SK-N-SH (cell line): ENCODE measurements at regions not wholly inside any gene's neighbourhood (a gene's known extent, or its start where the extent isn't known, plus 50 kb on each side); places are given as distances from the start of the nearest gene placed in this dataset.
A peak's percentile ranks its signal among the peaks of the same experiment; 100 is the strongest.

Experiments used
- CTCF ChIA-PET: fragments of 300-600, 350-600 bp; formaldehyde crosslinking; extraction: SDS; loops from one replicate; lab custom pipeline; 2021; lab: Yijun Ruan, JAX
- POLR2A ChIA-PET: fragments of 350-600 bp; sonication (Branson Sonifier 250); formaldehyde crosslinking; extraction: SDS; loops from one replicate; lab custom pipeline; 2020; ENCODE audit warnings: antibody characterized with exemption, inconsistent platforms; lab: Yijun Ruan, JAX
- DNase-seq: peaks from one replicate; pipeline ENCODE4 v3.0.0; 2012
- H2AFZ ChIP-seq: fragments of 200-600 bp; sonication (generic); 2 replicates; pipeline ENCODE4 v1.8.1; 2016; ENCODE audit warnings: antibody characterized with exemption, mild to moderate bottlenecking, low read depth
- H3F3A ChIP-seq: fragments of 200-600 bp; sonication (generic); replicated peaks from 2 replicates; pipeline ENCODE3; 2016; ENCODE audit warnings: antibody characterized with exemption, mild to moderate bottlenecking; ENCODE audit not compliant: insufficient read depth
- H3K27ac ChIP-seq, 2 experiments: fragments of 200-500 bp in 1 of 2; fragments of 200-600 bp in 1 of 2; sonication (Bioruptor generic) in 1 of 2; sonication (generic), shearing (Covaris generic) in 1 of 2; 2 replicates each; pipeline versions ENCODE4 v1.5.1 to v1.6.1; 2014 to 2016; ENCODE audit warnings: low read depth in 2 of 2, inconsistent platforms in 1 of 2, low read length in 1 of 2, mild to moderate bottlenecking in 1 of 2, mixed read lengths in 1 of 2
- H3K27me3 ChIP-seq: fragments of 200-600 bp; sonication (generic), shearing (Covaris generic); 2 replicates; pipeline ENCODE4 v1.6.1; 2016; ENCODE audit warnings: mixed run types; ENCODE audit not compliant: insufficient read depth
- H3K36me3 ChIP-seq, 2 experiments: fragments of 200-500 bp in 1 of 2; fragments of 200-600 bp in 1 of 2; sonication (Bioruptor generic) in 1 of 2; sonication (generic) in 1 of 2; replicated peaks in 1 of 2; 2 replicates each; pipeline versions ENCODE3 to v1.5.1; 2014 to 2016; ENCODE audit warnings: low read length in 1 of 2, mild to moderate bottlenecking in 1 of 2; ENCODE audit not compliant: insufficient read depth in 2 of 2, control insufficient read depth in 1 of 2
- H3K4me1 ChIP-seq, 2 experiments: fragments of 200-500 bp in 1 of 2; fragments of 200-600 bp in 1 of 2; sonication (Bioruptor generic) in 1 of 2; sonication (generic), shearing (Covaris generic) in 1 of 2; 2 replicates each; pipeline versions ENCODE4 v1.5.1 to v1.6.1; 2014 to 2016; ENCODE audit warnings: low read depth in 1 of 2, low read length in 1 of 2, mixed run types in 1 of 2; ENCODE audit not compliant: insufficient read depth in 2 of 2, control insufficient read depth in 1 of 2
- H3K4me2 ChIP-seq: fragments of 200-600 bp; sonication (generic), shearing (Covaris generic); 2 replicates; pipeline ENCODE4 v1.6.1; 2017; ENCODE audit warnings: mixed run types
- H3K4me3 ChIP-seq, 2 experiments: fragments of 200-500 bp in 1 of 2; fragments of 200-600 bp in 1 of 2; sonication (Bioruptor generic) in 1 of 2; sonication (generic), shearing (Covaris generic) in 1 of 2; 2 replicates each; pipeline versions ENCODE4 v1.5.1 to v1.8.1; 2014 to 2016; ENCODE audit warnings: low read depth in 2 of 2, inconsistent platforms in 1 of 2, low read length in 1 of 2, mild to moderate bottlenecking in 1 of 2, mixed read lengths in 1 of 2, moderate library complexity in 1 of 2
- H3K79me2 ChIP-seq: fragments of 200-600 bp; sonication (generic); 2 replicates; pipeline ENCODE4 v1.8.1; 2017; ENCODE audit warnings: mild to moderate bottlenecking; ENCODE audit not compliant: insufficient read depth
- H3K9ac ChIP-seq: fragments of 200-600 bp; sonication (generic); 2 replicates; pipeline ENCODE4 v1.6.1; 2017; ENCODE audit warnings: mixed run types
- H3K9me2 ChIP-seq: fragments of 200-600 bp; sonication (generic); 2 replicates; pipeline ENCODE4 v1.6.1; 2017; ENCODE audit warnings: mixed run types
- H3K9me3 ChIP-seq: fragments of 200-600 bp; sonication (generic); 2 replicates; pipeline ENCODE4 v1.6.1; 2017; ENCODE audit warnings: mixed run types, mild to moderate bottlenecking, moderate library complexity
- H4K20me1 ChIP-seq: fragments of 200-600 bp; sonication (generic); 2 replicates; pipeline ENCODE4 v1.6.1; 2017; ENCODE audit warnings: mild to moderate bottlenecking, mixed run types; ENCODE audit not compliant: insufficient read depth
- CHD2 ChIP-seq: fragments of 150-350 bp; IDR thresholded peaks from 2 replicates; pipeline ENCODE4 v1.6.1; 2018; ENCODE audit warnings: low read length; ENCODE audit not compliant: partially characterized antibody
- FOXM1 ChIP-seq: IDR thresholded peaks from 2 replicates; pipeline ENCODE4 v1.4.0; 2012; ENCODE audit warnings: low read depth, mild to moderate bottlenecking
- MAX ChIP-seq: IDR thresholded peaks from 2 replicates; pipeline ENCODE4 v1.4.0; 2012; ENCODE audit warnings: low read depth
- NRF1 ChIP-seq: IDR thresholded peaks from 2 replicates; pipeline ENCODE4 v1.6.1; 2012; ENCODE audit warnings: low read depth, mild to moderate bottlenecking, low read length
- POLR2AphosphoS5 ChIP-seq: IDR thresholded peaks from 2 replicates; pipeline ENCODE4 v1.6.1; 2012; ENCODE audit warnings: low read depth, low read length
- RFX5 ChIP-seq: IDR thresholded peaks from 2 replicates; pipeline ENCODE4 v1.6.1; 2012; ENCODE audit warnings: mild to moderate bottlenecking, improper control_type of control experiment, low read length
- SIN3A ChIP-seq: IDR thresholded peaks from 2 replicates; pipeline ENCODE4 v1.6.1; 2012; ENCODE audit warnings: low read depth, mild to moderate bottlenecking, low read length, moderate library complexity, borderline replicate concordance
- SMC3 ChIP-seq: IDR thresholded peaks from 2 replicates; pipeline ENCODE4 v1.6.1; 2012; ENCODE audit warnings: low read depth, low read length, improper control_type of control experiment
- USF2 ChIP-seq: fragments of 150-350 bp; IDR thresholded peaks from 2 replicates; pipeline ENCODE4 v1.6.1; 2017; ENCODE audit warnings: antibody characterized with exemption, low read length, low read depth, borderline replicate concordance
- YY1 ChIP-seq: IDR thresholded peaks from 2 replicates; pipeline ENCODE4 v1.4.0; 2012; ENCODE audit warnings: low read depth, mild to moderate bottlenecking
- ZBTB33 ChIP-seq: IDR thresholded peaks from 2 replicates; pipeline ENCODE4 v1.4.0; 2012; ENCODE audit warnings: low read depth, borderline replicate concordance
- WGBS: methylation state at CpG from one replicate; pipeline ENCODE4 v1.1.6; 2017; ENCODE audit warnings: low lambda C conversion rate; 5-methylcytosine and 5-hydroxymethylcytosine counted together

- Histone ChIP-seq H3K79me2 (no peaks in the 10 kb centered on the region), H3K4me2 (no peak overlapping the region), H4K20me1 (no peaks in the 10 kb centered on the region), H3K27me3 (no peaks in the 10 kb centered on the region), H3K27ac (no peak overlapping the region), H3K9me3 (no peaks in the 10 kb centered on the region), H3F3A (no peaks in the 10 kb centered on the region), H3K4me1 (peaks cover 0 to 5% of the 10 kb centered on the region in 2 experiments; a peak in 1 of 4 replicates), H3K36me3 (no peaks in the 10 kb centered on the region), H2AFZ (no peak overlapping the region), H3K9ac (no peak overlapping the region), H3K4me3 (no peak overlapping the region), H3K9me2 (no peaks in the 10 kb centered on the region)
- TF ChIP-seq CHD2 (no peak), FOXM1 (no peak), RFX5 (no peak), NRF1 (no peak), POLR2AphosphoS5 (no peak)
- DNase-seq: no peak
- POLR2A ChIA-PET: no interaction called here
- CTCF ChIA-PET: interaction anchor here (1.4 to 2.5 kb wide), 2 partner anchors 13 to 349 kb away, joined by 4 to 11 read pairs; no protein-coding TSS in a partner anchor
Observed at GRCh38 chr2:181117206-181117925, 137.0 kb downstream of the UBE2E3 start.

- H2AFZ ChIP-seq: peak overlapping the region; percentile 16; the same call in 1 of the 2 replicates
Observed at GRCh38 chr2:181120625-181121024, 140.2 kb downstream of the UBE2E3 start.

More at GRCh38 chr2:181120625-181121024, 140.2 kb downstream of the UBE2E3 start:
- H3K79me2 ChIP-seq: no peaks in the 10 kb centered on the region
- H3K9ac ChIP-seq: no peak overlapping the region
- no peaks in the 10 kb centered on the region for H3K27me3 ChIP-seq
- no peaks in the 10 kb centered on the region for H3K9me2 ChIP-seq
- no peaks in the 10 kb centered on the region for H3F3A ChIP-seq
- no peak overlapping the region for H3K27ac ChIP-seq
- ChIA-PET POLR2A (no interaction called here), CTCF (interaction anchor here (0.7 kb wide), 1 partner anchor 16 kb away, joined by 3 read pairs; no protein-coding TSS in a partner anchor)
- 94% methylated on average over 1 of the region's 1 CpG for WGBS
- TF ChIP-seq SMC3: no peak
- no peak for TF ChIP-seq YY1
- no peak for TF ChIP-seq FOXM1
- TF ChIP-seq MAX: no peak
- no peak for TF ChIP-seq SIN3A
- TF ChIP-seq USF2: no peak
- TF ChIP-seq ZBTB33: no peak
- no peak for DNase-seq
- no peaks in the 10 kb centered on the region for H4K20me1 ChIP-seq
- no peak overlapping the region for H3K4me2 ChIP-seq
- no peaks in the 10 kb centered on the region for H3K36me3 ChIP-seq
- H3K9me3 ChIP-seq: no peaks in the 10 kb centered on the region
- H3K4me3 ChIP-seq: no peak overlapping the region
- H3K4me1 ChIP-seq: peaks cover 5 to 12% of the 10 kb centered on the region in 2 experiments; a peak in 2 of 4 replicates
